ENCODE measurements at regions not wholly inside any gene's neighbourhood (a gene's known extent, or its start where the extent isn't known, plus 50 kb on each side); places are given as distances from the start of the nearest gene placed in this dataset.
"Not testable (repeated sequence)": the region's sequence is repeated elsewhere in the genome, so short reads cannot be mapped to it uniquely, and the experiment has no call there.

DNA sequence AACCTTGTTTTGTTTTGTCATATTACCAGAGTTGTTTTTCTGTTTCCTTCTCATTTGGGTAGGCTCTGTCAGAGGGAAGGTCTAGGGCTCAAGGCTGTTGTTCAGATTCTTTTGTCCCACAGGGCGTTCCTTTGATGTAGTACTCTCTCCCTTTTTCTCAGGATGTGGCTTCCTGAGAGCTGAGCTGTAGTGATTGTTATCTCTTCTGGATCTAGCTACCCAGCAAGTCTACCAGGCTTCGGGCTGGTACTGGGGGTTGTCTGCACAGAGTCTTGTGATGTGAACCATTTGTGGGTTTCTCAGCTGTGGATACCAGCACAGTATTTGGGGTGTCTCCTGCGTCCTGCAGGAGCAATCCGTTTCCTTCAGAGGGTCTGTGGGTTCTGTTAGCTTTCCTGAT is 74.2 kb upstream of the GNG12 start:
- H3K4me3 Mint-ChIP-seq; H3K27ac Mint-ChIP-seq; H3K27me3 Mint-ChIP-seq (ENCODE audit: low read depth); CTCF ChIA-PET; H3K36me3 Mint-ChIP-seq; ATAC-seq; DNase-seq (ENCODE audit: low spot score): not testable (repeated sequence)
- H3K4me1 Mint-ChIP-seq: peaks cover 13% of the 10 kb centered on the region
- H3K9me3 Mint-ChIP-seq: peaks cover 12% of the 10 kb centered on the region
- POLR2A ChIA-PET: interaction anchor here (0.9 kb wide), 1 partner anchor 80 kb away, joined by 3 read pairs; no protein-coding TSS in a partner anchor

DNA sequence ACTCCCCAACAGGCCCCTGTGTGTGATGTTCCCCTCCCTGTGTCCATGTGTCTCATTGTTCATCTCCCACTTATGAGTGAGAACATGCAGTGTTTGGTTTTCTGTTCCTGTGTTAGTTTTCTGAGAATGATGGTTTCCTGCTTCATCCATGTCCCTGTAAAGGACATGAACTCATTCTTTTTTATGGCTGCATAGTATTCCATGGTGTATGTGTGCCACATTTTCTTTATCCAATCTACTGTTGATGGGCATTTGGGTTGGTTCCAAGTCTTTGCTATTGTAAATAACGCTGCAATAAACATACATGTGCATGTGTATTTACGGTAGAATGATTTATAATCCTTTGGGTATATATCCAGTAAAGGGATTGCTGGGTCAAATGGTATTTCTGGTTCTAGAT is 72.7 kb upstream of the GNG12 start:
- Mint-ChIP-seq H3K4me1 (peaks cover 13% of the 10 kb centered on the region), H3K9me3 (peaks cover 26% of the 10 kb centered on the region)
- CTCF ChIA-PET; H3K36me3 Mint-ChIP-seq; H3K4me3 Mint-ChIP-seq; H3K27me3 Mint-ChIP-seq (ENCODE audit: low read depth); DNase-seq (ENCODE audit: low spot score); ATAC-seq; H3K27ac Mint-ChIP-seq; POLR2A ChIA-PET: not testable (repeated sequence)

- POLR2A ChIA-PET; H3K4me3 Mint-ChIP-seq; H3K27me3 Mint-ChIP-seq (ENCODE audit: low read depth); ATAC-seq; H3K36me3 Mint-ChIP-seq; H3K4me1 Mint-ChIP-seq; H3K27ac Mint-ChIP-seq; CTCF ChIA-PET; DNase-seq (ENCODE audit: low spot score): not testable (repeated sequence)
- peaks cover 39% of the 10 kb centered on the region for H3K9me3 Mint-ChIP-seq
Observed at GRCh38 chr1:67902546-67903223, 69.4 kb upstream of the GNG12 start.

- no peak overlapping the region for H3K4me3 Mint-ChIP-seq
- POLR2A ChIA-PET: no interaction called here
- H3K27ac Mint-ChIP-seq: no peak overlapping the region
Observed at GRCh38 chr1:67898033-67898726, 64.9 kb upstream of the GNG12 start.

More at GRCh38 chr1:67898033-67898726, 64.9 kb upstream of the GNG12 start:
- CTCF ChIA-PET: interaction anchor here (1.6 kb wide), 1 partner anchor 44 kb away, joined by 5 read pairs; no protein-coding TSS in a partner anchor
- DNase-seq (ENCODE audit: low spot score) (no peak), ATAC-seq (peak; percentile 24; the same call in 1 of the 2 replicates)
- H3K36me3 Mint-ChIP-seq: no peaks in the 10 kb centered on the region
- H3K4me1 Mint-ChIP-seq: peaks cover 17% of the 10 kb centered on the region
- TF ChIP-seq RELA (CRISPR knock-in tag; IDR thresholded peaks at IDR 0.05; ENCODE audit: borderline replicate concordance): no peak
- TF ChIP-seq NR2C2 (CRISPR knock-in tag; IDR thresholded peaks at IDR 0.05): no peak
- no peak for TF ChIP-seq ATF2 (CRISPR knock-in tag; IDR thresholded peaks at IDR 0.05; ENCODE audit: borderline replicate concordance, low read depth)
- TF ChIP-seq TCF7 (CRISPR knock-in tag; IDR thresholded peaks at IDR 0.05; ENCODE audit: low read depth): no peak
- no peak for TF ChIP-seq CREM (CRISPR knock-in tag; IDR thresholded peaks at IDR 0.05)
- TF ChIP-seq ESRRA (CRISPR knock-in tag; IDR thresholded peaks at IDR 0.05; ENCODE audit: borderline replicate concordance): no peak
- TF ChIP-seq, protein P1, sequence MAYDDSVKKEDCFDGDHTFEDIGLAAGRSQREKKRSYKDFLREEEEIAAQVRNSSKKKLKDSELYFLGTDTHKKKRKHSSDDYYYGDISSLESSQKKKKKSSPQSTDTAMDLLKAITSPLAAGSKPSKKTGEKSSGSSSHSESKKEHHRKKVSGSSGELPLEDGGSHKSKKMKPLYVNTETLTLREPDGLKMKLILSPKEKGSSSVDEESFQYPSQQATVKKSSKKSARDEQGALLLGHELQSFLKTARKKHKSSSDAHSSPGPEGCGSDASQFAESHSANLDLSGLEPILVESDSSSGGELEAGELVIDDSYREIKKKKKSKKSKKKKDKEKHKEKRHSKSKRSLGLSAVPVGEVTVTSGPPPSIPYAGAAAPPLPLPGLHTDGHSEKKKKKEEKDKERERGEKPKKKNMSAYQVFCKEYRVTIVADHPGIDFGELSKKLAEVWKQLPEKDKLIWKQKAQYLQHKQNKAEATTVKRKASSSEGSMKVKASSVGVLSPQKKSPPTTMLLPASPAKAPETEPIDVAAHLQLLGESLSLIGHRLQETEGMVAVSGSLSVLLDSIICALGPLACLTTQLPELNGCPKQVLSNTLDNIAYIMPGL (CRISPR knock-in tag; IDR thresholded peaks at IDR 0.05): no peak
- TF ChIP-seq, protein P2, sequence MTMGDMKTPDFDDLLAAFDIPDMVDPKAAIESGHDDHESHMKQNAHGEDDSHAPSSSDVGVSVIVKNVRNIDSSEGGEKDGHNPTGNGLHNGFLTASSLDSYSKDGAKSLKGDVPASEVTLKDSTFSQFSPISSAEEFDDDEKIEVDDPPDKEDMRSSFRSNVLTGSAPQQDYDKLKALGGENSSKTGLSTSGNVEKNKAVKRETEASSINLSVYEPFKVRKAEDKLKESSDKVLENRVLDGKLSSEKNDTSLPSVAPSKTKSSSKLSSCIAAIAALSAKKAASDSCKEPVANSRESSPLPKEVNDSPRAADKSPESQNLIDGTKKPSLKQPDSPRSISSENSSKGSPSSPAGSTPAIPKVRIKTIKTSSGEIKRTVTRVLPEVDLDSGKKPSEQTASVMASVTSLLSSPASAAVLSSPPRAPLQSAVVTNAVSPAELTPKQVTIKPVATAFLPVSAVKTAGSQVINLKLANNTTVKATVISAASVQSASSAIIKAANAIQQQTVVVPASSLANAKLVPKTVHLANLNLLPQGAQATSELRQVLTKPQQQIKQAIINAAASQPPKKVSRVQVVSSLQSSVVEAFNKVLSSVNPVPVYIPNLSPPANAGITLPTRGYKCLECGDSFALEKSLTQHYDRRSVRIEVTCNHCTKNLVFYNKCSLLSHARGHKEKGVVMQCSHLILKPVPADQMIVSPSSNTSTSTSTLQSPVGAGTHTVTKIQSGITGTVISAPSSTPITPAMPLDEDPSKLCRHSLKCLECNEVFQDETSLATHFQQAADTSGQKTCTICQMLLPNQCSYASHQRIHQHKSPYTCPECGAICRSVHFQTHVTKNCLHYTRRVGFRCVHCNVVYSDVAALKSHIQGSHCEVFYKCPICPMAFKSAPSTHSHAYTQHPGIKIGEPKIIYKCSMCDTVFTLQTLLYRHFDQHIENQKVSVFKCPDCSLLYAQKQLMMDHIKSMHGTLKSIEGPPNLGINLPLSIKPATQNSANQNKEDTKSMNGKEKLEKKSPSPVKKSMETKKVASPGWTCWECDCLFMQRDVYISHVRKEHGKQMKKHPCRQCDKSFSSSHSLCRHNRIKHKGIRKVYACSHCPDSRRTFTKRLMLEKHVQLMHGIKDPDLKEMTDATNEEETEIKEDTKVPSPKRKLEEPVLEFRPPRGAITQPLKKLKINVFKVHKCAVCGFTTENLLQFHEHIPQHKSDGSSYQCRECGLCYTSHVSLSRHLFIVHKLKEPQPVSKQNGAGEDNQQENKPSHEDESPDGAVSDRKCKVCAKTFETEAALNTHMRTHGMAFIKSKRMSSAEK (CRISPR knock-in tag; IDR thresholded peaks at IDR 0.05; ENCODE audit: borderline replicate concordance): no peak
- peaks cover 33% of the 10 kb centered on the region for H3K9me3 Mint-ChIP-seq
- no peaks in the 10 kb centered on the region; the same call in 1 of the 2 replicates for H3K27me3 Mint-ChIP-seq (ENCODE audit: low read depth)

Data from WTC11 (cell line).